ENCODE measurements at regions not wholly inside any gene's neighbourhood (a gene's known extent, or its start where the extent isn't known, plus 50 kb on each side); places are given as distances from the start of the nearest gene placed in this dataset.
A peak's percentile ranks its signal among the peaks of the same experiment; 100 is the strongest.

GRCh38 chr1:218548764-218549163 is 203.6 kb downstream of the TGFB2 start:
- 91% methylated on average over 4 of the region's 4 CpGs for WGBS (ENCODE audit: missing lambda C conversion rate)
- FAIRE-seq: no peak

DNA sequence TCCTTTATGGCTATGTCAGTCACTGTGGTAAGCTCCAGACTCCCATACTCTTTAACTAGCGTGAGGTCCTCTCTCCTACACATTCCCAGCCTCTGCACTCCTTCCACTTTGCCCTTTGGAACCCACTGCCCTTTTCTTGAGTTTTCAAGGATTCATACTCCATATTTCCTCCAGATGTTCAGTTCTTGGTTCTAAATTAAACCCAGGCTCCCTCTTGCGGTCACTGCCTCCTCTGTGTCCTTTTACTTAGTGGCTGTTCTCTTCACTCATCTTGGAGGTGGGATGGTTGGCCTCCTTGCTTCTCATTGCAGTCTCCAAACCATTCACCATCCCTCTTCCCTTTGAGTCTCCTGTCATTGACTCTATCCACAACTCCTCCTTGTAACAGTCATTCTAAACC is 208.1 kb downstream of the TGFB2 start:
- POLR2A ChIA-PET: no interaction called here
- TF ChIP-seq MAFK (IDR thresholded peaks at IDR 0.05; ENCODE audit: partially characterized antibody) (no peak), EHF (CRISPR knock-in tag; IDR thresholded peaks at IDR 0.05) (no peak), JUN (IDR thresholded peaks at IDR 0.05) (no peak), TP53 (CRISPR knock-in tag; IDR thresholded peaks at IDR 0.05) (no peak), EP300 (IDR thresholded peaks at IDR 0.05) (no peak), RARB (CRISPR knock-in tag; IDR thresholded peaks at IDR 0.05) (no peak), CHD2 (IDR thresholded peaks at IDR 0.05; ENCODE audit: low read length, partially characterized antibody) (no peak), ZFP36 (IDR thresholded peaks at IDR 0.05; ENCODE audit: borderline replicate concordance, partially characterized antibody) (no peak), EHMT2 (IDR thresholded peaks at IDR 0.05; ENCODE audit: low read depth) (no peak), CTCF (IDR thresholded peaks at IDR 0.05) (no peak)
- TF ChIP-seq, protein P1, sequence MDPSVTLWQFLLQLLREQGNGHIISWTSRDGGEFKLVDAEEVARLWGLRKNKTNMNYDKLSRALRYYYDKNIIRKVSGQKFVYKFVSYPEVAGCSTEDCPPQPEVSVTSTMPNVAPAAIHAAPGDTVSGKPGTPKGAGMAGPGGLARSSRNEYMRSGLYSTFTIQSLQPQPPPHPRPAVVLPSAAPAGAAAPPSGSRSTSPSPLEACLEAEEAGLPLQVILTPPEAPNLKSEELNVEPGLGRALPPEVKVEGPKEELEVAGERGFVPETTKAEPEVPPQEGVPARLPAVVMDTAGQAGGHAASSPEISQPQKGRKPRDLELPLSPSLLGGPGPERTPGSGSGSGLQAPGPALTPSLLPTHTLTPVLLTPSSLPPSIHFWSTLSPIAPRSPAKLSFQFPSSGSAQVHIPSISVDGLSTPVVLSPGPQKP (IDR thresholded peaks at IDR 0.05; ENCODE audit: low read depth, low read length): no peak

More at GRCh38 chr1:218548764-218549163, 203.6 kb downstream of the TGFB2 start:
- H3K27ac ChIP-seq: peak overlapping the region in 1 of 2 experiments; percentile 34; a peak in 3 of 6 replicates
- H3K9me3 ChIP-seq: peaks cover 4% of the 10 kb centered on the region; the same call in 1 of the 3 replicates
- no peak for DNase-seq (ENCODE audit: low read depth in 1 of 2, low spot score in 1 of 2)
- no peak for ATAC-seq
- TF ChIP-seq, protein P2, sequence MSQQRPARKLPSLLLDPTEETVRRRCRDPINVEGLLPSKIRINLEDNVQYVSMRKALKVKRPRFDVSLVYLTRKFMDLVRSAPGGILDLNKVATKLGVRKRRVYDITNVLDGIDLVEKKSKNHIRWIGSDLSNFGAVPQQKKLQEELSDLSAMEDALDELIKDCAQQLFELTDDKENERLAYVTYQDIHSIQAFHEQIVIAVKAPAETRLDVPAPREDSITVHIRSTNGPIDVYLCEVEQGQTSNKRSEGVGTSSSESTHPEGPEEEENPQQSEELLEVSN (IDR thresholded peaks at IDR 0.05; ENCODE audit: borderline replicate concordance, low read depth): no peak
- TF ChIP-seq, protein P3, sequence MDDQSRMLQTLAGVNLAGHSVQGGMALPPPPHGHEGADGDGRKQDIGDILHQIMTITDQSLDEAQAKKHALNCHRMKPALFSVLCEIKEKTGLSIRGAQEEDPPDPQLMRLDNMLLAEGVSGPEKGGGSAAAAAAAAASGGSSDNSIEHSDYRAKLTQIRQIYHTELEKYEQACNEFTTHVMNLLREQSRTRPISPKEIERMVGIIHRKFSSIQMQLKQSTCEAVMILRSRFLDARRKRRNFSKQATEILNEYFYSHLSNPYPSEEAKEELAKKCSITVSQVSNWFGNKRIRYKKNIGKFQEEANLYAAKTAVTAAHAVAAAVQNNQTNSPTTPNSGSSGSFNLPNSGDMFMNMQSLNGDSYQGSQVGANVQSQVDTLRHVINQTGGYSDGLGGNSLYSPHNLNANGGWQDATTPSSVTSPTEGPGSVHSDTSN (IDR thresholded peaks at IDR 0.05): no peak
- TF ChIP-seq REST (IDR thresholded peaks at IDR 0.05) (no peak), KDM5A (IDR thresholded peaks at IDR 0.05) (no peak), TP53 (CRISPR knock-in tag; IDR thresholded peaks at IDR 0.05) (no peak), HOXB5 (CRISPR knock-in tag; IDR thresholded peaks at IDR 0.05) (no peak), USF2 (IDR thresholded peaks at IDR 0.05) (no peak), SMC3 (IDR thresholded peaks at IDR 0.05) (no peak), RFX5 (IDR thresholded peaks at IDR 0.05) (no peak), ATOH8 (CRISPR knock-in tag; IDR thresholded peaks at IDR 0.05; ENCODE audit: low read depth) (no peak), GATA3 (IDR thresholded peaks at IDR 0.05; ENCODE audit: borderline replicate concordance) (no peak), BHLHE40 (IDR thresholded peaks at IDR 0.05; ENCODE audit: low read depth, low read length) (no peak), ZSCAN20 (CRISPR knock-in tag; IDR thresholded peaks at IDR 0.05) (no peak), CHD4 (IDR thresholded peaks at IDR 0.05; ENCODE audit: borderline replicate concordance) (no peak), RNF2 (IDR thresholded peaks at IDR 0.05; ENCODE audit: borderline replicate concordance, low read depth) (no peak), EHF (CRISPR knock-in tag; IDR thresholded peaks at IDR 0.05) (no peak)
- POLR2A ChIA-PET: interaction anchor here (0.6 kb wide), 1 partner anchor 854 kb away, joined by 4 read pairs; no protein-coding TSS in a partner anchor
- H3K4me2 ChIP-seq: no peak overlapping the region
- H3K4me1 ChIP-seq: 0 out of 3 replicates have a peak, but pooled peaks cover 11% of the 10 kb centered on the region
- no peak overlapping the region for H3K4me3 ChIP-seq
- CTCF ChIA-PET: interaction anchor here (0.8 to 1.2 kb wide), 2 partner anchors 18 to 32 kb away, joined by 3 to 5 read pairs; no protein-coding TSS in a partner anchor

More for the DNA sequence above, 208.1 kb downstream of the TGFB2 start:
- DNase-seq (ENCODE audit: low read depth in 1 of 2, low spot score in 1 of 2): no peak
- Histone ChIP-seq H3K9me3 (peaks cover 10% of the 10 kb centered on the region; the same call in 1 of the 3 replicates), H3K4me1 (peaks cover 33% of the 10 kb centered on the region), H3K4me3 (no peak overlapping the region), H3K27ac (peak overlapping the region in 1 of 2 experiments; percentile 48; a peak in 3 of 6 replicates), H3K4me2 (no peak overlapping the region)
- FAIRE-seq: no peak
- 95% methylated on average over 2 of the region's 2 CpGs for WGBS (ENCODE audit: missing lambda C conversion rate)
- CTCF ChIA-PET: no interaction called here
- no peak for ATAC-seq
